Neutrophil (primary cell): ENCODE measurements at regions not wholly inside any gene's neighbourhood (a gene's known extent, or its start where the extent isn't known, plus 50 kb on each side); places are given as distances from the start of the nearest gene placed in this dataset.
"Not testable (repeated sequence)": the region's sequence is repeated elsewhere in the genome, so short reads cannot be mapped to it uniquely, and the experiment has no call there.

Experiments
- H3K27ac ChIP-seq: fragments of 200-600 bp; sonication (generic); 2 replicates; pipeline ENCODE4 v1.5.1; 2016; ENCODE audit warnings: mild to moderate bottlenecking, moderate library complexity
- H3K27me3 ChIP-seq: fragments of 200-600 bp; sonication (generic); 2 replicates; pipeline ENCODE4 v1.6.0; 2016; ENCODE audit warnings: mild to moderate bottlenecking
- H3K36me3 ChIP-seq: fragments of 200-600 bp; sonication (generic); 2 replicates; pipeline ENCODE4 v1.5.1; 2017
- H3K4me1 ChIP-seq, 2 experiments: fragments of 200-600 bp in 1 of 2; sonication (generic) in 1 of 2; 1 replicate in 1 of 2; 2 replicates in 1 of 2; pipeline versions ENCODE4 v1.5.1 to v1.6.1; 2013 to 2016; ENCODE audit warnings: low read depth in 1 of 2, low read length in 1 of 2, mild to moderate bottlenecking in 1 of 2, moderate library complexity in 1 of 2; ENCODE audit not compliant: control insufficient read depth in 1 of 2, insufficient read depth in 1 of 2
- H3K4me3 ChIP-seq, 2 experiments: fragments of 200-600 bp in 1 of 2; sonication (generic) in 1 of 2; 1 replicate in 1 of 2; 2 replicates in 1 of 2; pipeline ENCODE4 v1.5.1; 2013 to 2016; ENCODE audit warnings: low read depth in 1 of 2, low read length in 1 of 2, mild to moderate bottlenecking in 1 of 2, moderate library complexity in 1 of 2
- H3K9me3 ChIP-seq: fragments of 200-600 bp; sonication (generic); 2 replicates; pipeline ENCODE4 v1.5.1; 2016
- CTCF ChIP-seq: fragments of 200-600 bp; sonication (generic); IDR thresholded peaks from 2 replicates; pipeline ENCODE4 v1.5.1; 2016; ENCODE audit warnings: antibody characterized with exemption

- Histone ChIP-seq H3K27ac (no peak overlapping the region), H3K4me1 (no peaks in the 10 kb centered on the region), H3K9me3 (no peaks in the 10 kb centered on the region), H3K4me3 (no peak overlapping the region), H3K27me3 (no peaks in the 10 kb centered on the region), H3K36me3 (no peaks in the 10 kb centered on the region)
- no peak for TF ChIP-seq CTCF
Measured at GRCh38 chr5:123706531-123706930, 194.6 kb downstream of the CSNK1G3 start.

GRCh38 chr5:123705741-123706140, 193.8 kb downstream of the CSNK1G3 start:
- no peaks in the 10 kb centered on the region for H3K27me3 ChIP-seq
- no peaks in the 10 kb centered on the region for H3K9me3 ChIP-seq
- TF ChIP-seq CTCF = no peak
- no peaks in the 10 kb centered on the region for H3K36me3 ChIP-seq
- H3K4me1 ChIP-seq = no peaks in the 10 kb centered on the region
- H3K4me3 ChIP-seq = no peak overlapping the region
- H3K27ac ChIP-seq = no peak overlapping the region

GRCh38 chr5:123701511-123702200, 189.7 kb downstream of the CSNK1G3 start:
- Histone ChIP-seq H3K4me1 (no peaks in the 10 kb centered on the region), H3K36me3 (no peaks in the 10 kb centered on the region), H3K4me3 (no peak overlapping the region), H3K27ac (no peak overlapping the region), H3K27me3 (no peaks in the 10 kb centered on the region), H3K9me3 (no peaks in the 10 kb centered on the region)
- no peak for TF ChIP-seq CTCF

- Histone ChIP-seq H3K27ac (no peak overlapping the region), H3K36me3 (no peaks in the 10 kb centered on the region), H3K27me3 (no peaks in the 10 kb centered on the region), H3K4me3 (no peak overlapping the region), H3K9me3 (no peaks in the 10 kb centered on the region), H3K4me1 (no peaks in the 10 kb centered on the region)
- no peak for TF ChIP-seq CTCF
Measured at GRCh38 chr5:123700624-123701287, 188.8 kb downstream of the CSNK1G3 start.

- Histone ChIP-seq H3K27me3 (no peaks in the 10 kb centered on the region), H3K4me3 (no peak overlapping the region), H3K27ac (no peak overlapping the region), H3K4me1 (no peaks in the 10 kb centered on the region), H3K9me3 (no peaks in the 10 kb centered on the region), H3K36me3 (no peaks in the 10 kb centered on the region)
- no peak for TF ChIP-seq CTCF
Measured at GRCh38 chr5:123699571-123699970, 187.6 kb downstream of the CSNK1G3 start.

- H3K9me3 ChIP-seq, H3K27ac ChIP-seq, H3K36me3 ChIP-seq, H3K27me3 ChIP-seq, H3K4me1 ChIP-seq, H3K4me3 ChIP-seq: not testable (repeated sequence)
Measured at GRCh38 chr5:123698937-123699336, 187.0 kb downstream of the CSNK1G3 start.
